H1 (cell line): ENCODE measurements at regions not wholly inside any gene's neighbourhood (a gene's known extent, or its start where the extent isn't known, plus 50 kb on each side); places are given as distances from the start of the nearest gene placed in this dataset.

Experiments
- POLR2A ChIP-seq, 2 experiments: IDR thresholded peaks; 1 replicate in 1 of 2; 2 replicates in 1 of 2; pipeline ENCODE4 v1.6.1; 2011; ENCODE audit warnings: low read depth in 2 of 2, low read length in 2 of 2, mild to moderate bottlenecking in 2 of 2; ENCODE audit errors: control extremely low read depth in 1 of 2
- SIN3A ChIP-seq, 2 experiments: IDR thresholded peaks in 1 of 2; conservative IDR thresholded peaks in 1 of 2; 2 replicates each; pipeline ENCODE4 v1.6.1; 2011 to 2012; ENCODE audit warnings: low read length in 2 of 2, improper control_type of control experiment in 1 of 2, low read depth in 1 of 2, mild to moderate bottlenecking in 1 of 2

DNA sequence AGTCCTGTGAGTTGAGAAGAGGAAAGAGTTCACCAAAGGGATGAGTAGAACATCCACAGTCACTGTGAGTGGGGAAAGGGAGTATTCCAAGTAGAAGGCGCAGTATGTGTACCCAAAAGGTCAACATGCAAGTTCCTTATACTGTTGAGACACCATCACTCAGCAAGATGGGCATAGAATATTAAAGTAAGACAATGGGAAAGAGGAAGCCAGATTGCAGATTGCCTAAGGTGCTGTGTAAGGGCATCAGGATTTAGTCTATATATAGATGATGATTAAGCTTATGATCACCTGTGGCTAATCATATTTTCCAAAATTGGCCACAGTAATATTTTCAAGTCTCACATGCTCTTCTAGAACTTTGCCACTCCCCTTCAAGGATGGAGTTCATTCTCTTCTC, 120.1 kb upstream of the CAMK1G start:
- TF ChIP-seq SIN3A (conservative IDR thresholded peaks at IDR 0.05 in 1 of 2, IDR thresholded peaks at IDR 0.05 in 1 of 2; ENCODE audit: low read depth in 1 of 2, low read length in 2 of 2) (no peak), POLR2A (IDR thresholded peaks at IDR 0.05; ENCODE audit: control extremely low read depth in 1 of 2, low read depth in 2 of 2, low read length in 2 of 2) (no peak)
